Cardiac muscle cell (in vitro differentiated cells and primary cell): ENCODE measurements at regions not wholly inside any gene's neighbourhood (a gene's known extent, or its start where the extent isn't known, plus 50 kb on each side); places are given as distances from the start of the nearest gene placed in this dataset.

Source experiments
- DNase-seq, 2 donors: peaks; one replicate each; pipeline versions ENCODE4 v3.0.0 to v3.0.0-alpha.2; 2010 to 2017; ENCODE audit warnings: low read depth in 1 of 2, low spot score in 1 of 2
- H3K27ac ChIP-seq: fragments of 200-600 bp; sonication (generic); 2 replicates; pipeline ENCODE4 v1.5.1; 2016
- H3K27me3 ChIP-seq: fragments of 200-600 bp; sonication (generic); 2 replicates; pipeline ENCODE4 v1.6.0; 2016; ENCODE audit warnings: control low read depth
- H3K36me3 ChIP-seq: fragments of 200-600 bp; sonication (generic); 2 replicates; pipeline ENCODE4 v1.5.1; 2016; ENCODE audit warnings: control low read depth
- H3K4me1 ChIP-seq: fragments of 200-600 bp; sonication (generic); 2 replicates; pipeline ENCODE4 v1.8.1; 2017; ENCODE audit warnings: low read depth, mild to moderate bottlenecking, mixed run types
- H3K4me3 ChIP-seq: fragments of 200-600 bp; sonication (generic); 2 replicates; pipeline ENCODE4 v1.5.1; 2016; ENCODE audit warnings: mild to moderate bottlenecking
- H3K9me3 ChIP-seq: fragments of 200-600 bp; sonication (generic); 2 replicates; pipeline ENCODE4 v1.5.1; 2017; ENCODE audit warnings: low read depth, mild to moderate bottlenecking, control low read depth
- CTCF ChIP-seq: IDR thresholded peaks from 2 replicates; pipeline ENCODE4 v1.5.1; 2012; ENCODE audit warnings: low read depth, mild to moderate bottlenecking, low read length

GRCh38 chr5:149441986-149442385 lies 62.9 kb upstream of the IL17B start:
- no peaks in the 10 kb centered on the region for H3K27me3 ChIP-seq
- peaks cover 4% of the 10 kb centered on the region for H3K4me1 ChIP-seq
- TF ChIP-seq CTCF, result no peak
- DNase-seq, result no peak
- no peaks in the 10 kb centered on the region for H3K9me3 ChIP-seq
- H3K4me3 ChIP-seq, result no peak overlapping the region
- H3K36me3 ChIP-seq, result no peaks in the 10 kb centered on the region
- no peak overlapping the region for H3K27ac ChIP-seq

DNA sequence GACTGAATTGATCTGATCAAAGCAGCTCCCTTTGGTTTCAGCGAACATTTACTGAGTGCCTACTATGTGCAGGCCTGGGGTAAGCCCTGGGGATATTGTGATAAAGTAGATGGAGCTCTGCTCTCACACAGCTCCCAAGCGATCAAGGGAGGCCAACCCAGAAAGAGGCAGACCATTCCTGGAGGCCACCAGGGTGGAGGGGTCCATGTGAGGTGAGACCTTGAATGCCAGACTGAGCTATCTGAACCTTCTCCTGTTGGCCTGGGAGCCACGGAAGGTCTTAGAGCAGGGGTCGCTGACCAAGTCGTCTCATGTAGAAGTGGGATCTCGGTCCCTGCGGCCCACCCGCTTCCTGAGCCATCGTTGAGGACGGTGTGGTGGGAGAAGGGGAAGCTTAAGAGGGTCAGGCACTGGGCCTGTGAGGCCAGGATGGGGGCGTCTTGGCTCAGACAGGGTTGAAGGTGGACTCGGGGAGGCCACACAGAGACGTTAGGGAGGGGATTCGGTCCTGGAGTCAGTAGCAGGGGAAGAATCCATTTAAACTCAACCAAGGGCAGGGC lies 62.2 kb upstream of the IL17B start:
- H3K36me3 ChIP-seq, result no peaks in the 10 kb centered on the region
- no peak overlapping the region for H3K4me3 ChIP-seq
- TF ChIP-seq CTCF, result no peak
- no peaks in the 10 kb centered on the region for H3K27me3 ChIP-seq
- no peak for DNase-seq
- H3K4me1 ChIP-seq, result peaks cover 4% of the 10 kb centered on the region
- H3K9me3 ChIP-seq, result no peaks in the 10 kb centered on the region
- H3K27ac ChIP-seq, result no peak overlapping the region

- Histone ChIP-seq H3K4me3 (no peak overlapping the region), H3K9me3 (no peaks in the 10 kb centered on the region), H3K4me1 (peaks cover 4% of the 10 kb centered on the region), H3K27me3 (no peaks in the 10 kb centered on the region), H3K27ac (no peak overlapping the region), H3K36me3 (no peaks in the 10 kb centered on the region)
- TF ChIP-seq CTCF, result peak; percentile 42
- DNase-seq, result no peak
Measured at GRCh38 chr5:149439899-149440542, 60.9 kb upstream of the IL17B start.

DNA sequence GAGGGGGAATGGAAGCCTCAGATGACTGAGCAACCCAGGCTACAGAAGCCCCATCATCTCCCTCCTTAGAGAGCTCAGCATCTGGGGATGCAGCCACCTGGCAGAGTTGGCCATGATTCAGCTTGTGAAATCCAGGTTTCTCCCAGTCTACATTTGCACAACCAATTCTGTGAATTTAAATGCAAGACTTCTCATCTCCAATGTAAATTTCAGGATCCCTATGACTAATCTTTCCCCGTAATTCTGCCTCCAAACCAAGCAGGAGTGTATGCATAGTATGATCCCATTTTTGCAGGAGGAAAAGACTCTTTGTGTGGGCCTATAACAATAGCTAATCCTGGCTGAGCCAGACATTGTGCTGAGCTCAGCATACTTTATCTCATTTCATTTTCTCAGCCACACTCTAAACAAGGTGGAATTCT lies 59.6 kb upstream of the IL17B start:
- H3K4me3 ChIP-seq, result no peak overlapping the region
- H3K9me3 ChIP-seq, result no peaks in the 10 kb centered on the region
- peaks cover 4% of the 10 kb centered on the region for H3K4me1 ChIP-seq
- no peaks in the 10 kb centered on the region for H3K27me3 ChIP-seq
- no peak overlapping the region for H3K27ac ChIP-seq
- no peaks in the 10 kb centered on the region for H3K36me3 ChIP-seq
- no peak for DNase-seq
- no peak for TF ChIP-seq CTCF

DNA sequence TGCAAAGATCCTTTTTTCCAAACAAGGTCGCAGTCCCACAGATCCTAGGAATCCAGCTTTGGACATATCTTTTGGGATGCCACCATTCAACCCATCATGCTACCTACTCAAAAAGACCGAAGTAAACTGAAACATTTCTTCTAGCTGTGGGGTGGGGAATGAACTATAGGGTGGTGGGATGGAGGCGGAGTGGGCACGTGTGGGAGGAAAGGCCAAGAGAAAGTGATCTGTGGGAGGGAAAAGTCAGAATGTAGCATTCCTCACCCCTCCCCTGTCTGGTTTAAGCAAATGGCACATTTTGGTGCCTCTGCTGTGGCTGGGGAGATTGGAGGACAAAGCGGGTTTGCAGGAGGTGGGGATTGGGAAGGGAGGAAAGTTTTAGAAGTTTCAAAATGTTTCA lies 59.2 kb upstream of the IL17B start:
- TF ChIP-seq CTCF, result no peak

More for the DNA sequence above, 59.2 kb upstream of the IL17B start:
- Histone ChIP-seq H3K9me3 (no peaks in the 10 kb centered on the region), H3K4me1 (peaks cover 4% of the 10 kb centered on the region), H3K27me3 (no peaks in the 10 kb centered on the region), H3K27ac (no peak overlapping the region), H3K36me3 (no peaks in the 10 kb centered on the region), H3K4me3 (no peak overlapping the region)
- DNase-seq, result no peak
